ENCODE measurements at regions not wholly inside any gene's neighbourhood (a gene's known extent, or its start where the extent isn't known, plus 50 kb on each side); places are given as distances from the start of the nearest gene placed in this dataset.

DNA sequence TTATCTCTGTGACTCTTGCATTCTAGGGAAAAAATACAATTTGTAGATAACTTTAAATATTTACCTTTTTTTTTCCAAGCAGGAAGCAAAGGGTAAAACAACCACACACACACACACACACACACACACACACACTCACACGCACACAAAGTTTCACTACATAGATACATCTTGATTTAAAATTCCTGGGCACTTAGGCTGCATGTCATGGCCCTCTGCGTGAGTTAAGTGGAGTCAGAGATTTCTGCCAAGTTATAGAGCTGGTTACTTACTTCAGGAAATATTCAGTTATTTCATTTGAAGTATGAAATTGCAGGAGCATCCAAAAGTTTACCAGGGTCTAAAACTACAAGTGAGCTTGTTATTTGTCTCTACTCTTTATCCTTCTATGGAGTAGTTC, 612.0 kb downstream of the IRS1 start:
- TF ChIP-seq, protein P1, sequence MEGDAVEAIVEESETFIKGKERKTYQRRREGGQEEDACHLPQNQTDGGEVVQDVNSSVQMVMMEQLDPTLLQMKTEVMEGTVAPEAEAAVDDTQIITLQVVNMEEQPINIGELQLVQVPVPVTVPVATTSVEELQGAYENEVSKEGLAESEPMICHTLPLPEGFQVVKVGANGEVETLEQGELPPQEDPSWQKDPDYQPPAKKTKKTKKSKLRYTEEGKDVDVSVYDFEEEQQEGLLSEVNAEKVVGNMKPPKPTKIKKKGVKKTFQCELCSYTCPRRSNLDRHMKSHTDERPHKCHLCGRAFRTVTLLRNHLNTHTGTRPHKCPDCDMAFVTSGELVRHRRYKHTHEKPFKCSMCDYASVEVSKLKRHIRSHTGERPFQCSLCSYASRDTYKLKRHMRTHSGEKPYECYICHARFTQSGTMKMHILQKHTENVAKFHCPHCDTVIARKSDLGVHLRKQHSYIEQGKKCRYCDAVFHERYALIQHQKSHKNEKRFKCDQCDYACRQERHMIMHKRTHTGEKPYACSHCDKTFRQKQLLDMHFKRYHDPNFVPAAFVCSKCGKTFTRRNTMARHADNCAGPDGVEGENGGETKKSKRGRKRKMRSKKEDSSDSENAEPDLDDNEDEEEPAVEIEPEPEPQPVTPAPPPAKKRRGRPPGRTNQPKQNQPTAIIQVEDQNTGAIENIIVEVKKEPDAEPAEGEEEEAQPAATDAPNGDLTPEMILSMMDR (IDR thresholded peaks at IDR 0.05; ENCODE audit: borderline replicate concordance, extremely low read depth, low read length, poor library complexity, severe bottlenecking), result no peak
- TF ChIP-seq EZH2 (IDR thresholded peaks at IDR 0.05; ENCODE audit: borderline replicate concordance, low read depth, low read length, severe bottlenecking), result no peak
